Naive thymus-derived CD4-positive, alpha-beta T cell (primary cell): ENCODE measurements at regions not wholly inside any gene's neighbourhood (a gene's known extent, or its start where the extent isn't known, plus 50 kb on each side); places are given as distances from the start of the nearest gene placed in this dataset.

Source experiments
- ATAC-seq: fragments of 150-1000 bp; cut with Tn5 transposase; 2 replicates; pipeline ENCODE4 v1.10.0; 2021; ENCODE audit warnings: mild to moderate bottlenecking, moderate library complexity
- CTCF ChIA-PET: fragments of 350-600 bp; sonication (Branson Sonifier 250); formaldehyde crosslinking; loops from one replicate; lab custom pipeline; 2021; ENCODE audit warnings: antibody characterized with exemption; lab: Charles Lee
- POLR2A ChIA-PET: fragments of 350-600 bp; sonication (Branson Sonifier 250); formaldehyde crosslinking; loops from one replicate; lab custom pipeline; 2021; ENCODE audit warnings: antibody characterized with exemption, inconsistent platforms; lab: Charles Lee
- DNase-seq, 9 donors: peaks; one replicate each; pipeline versions ENCODE4 v3.0.0 to v3.0.0-alpha.2; 2020 to 2022; ENCODE audit warnings: mixed read lengths in 1 of 9
- H3K27ac ChIP-seq: one replicate; pipeline ENCODE4 v1.7.0; 2013; ENCODE audit warnings: mild to moderate bottlenecking, low read depth, low read length, moderate library complexity
- H3K27me3 ChIP-seq, 2 donors: one replicate each; pipeline ENCODE4 v1.7.0; 2013; ENCODE audit warnings: low read length in 2 of 2, mild to moderate bottlenecking in 2 of 2, moderate library complexity in 2 of 2; ENCODE audit not compliant: control insufficient read depth in 2 of 2, insufficient read depth in 2 of 2
- H3K36me3 ChIP-seq, 3 experiments: 1 replicate in 2 of 3; 2 replicates in 1 of 3; pipeline ENCODE4 v1.7.0; 2013; ENCODE audit warnings: low read length in 3 of 3, mild to moderate bottlenecking in 3 of 3, moderate library complexity in 1 of 3; ENCODE audit not compliant: insufficient read depth in 3 of 3, control insufficient read depth in 2 of 3
- H3K4me1 ChIP-seq, 2 donors: one replicate each; pipeline ENCODE4 v1.7.0; 2013; ENCODE audit warnings: low read length in 2 of 2, mild to moderate bottlenecking in 2 of 2, moderate library complexity in 1 of 2; ENCODE audit not compliant: control insufficient read depth in 2 of 2, insufficient read depth in 2 of 2
- H3K4me3 ChIP-seq: 2 replicates; pipeline ENCODE4 v1.7.0; 2013; ENCODE audit warnings: mild to moderate bottlenecking, low read length
- H3K9me3 ChIP-seq, 3 experiments: 1 replicate in 2 of 3; 2 replicates in 1 of 3; pipeline ENCODE4 v1.7.0; 2013; ENCODE audit warnings: low read length in 3 of 3; ENCODE audit not compliant: control insufficient read depth in 2 of 3
- H3K27ac Mint-ChIP-seq, 9 donors: one replicate each; pipeline ENCODE4 v1.8.0; 2020 to 2022; ENCODE audit warnings: mixed read lengths in 9 of 9, mild to moderate bottlenecking in 8 of 9, moderate library complexity in 5 of 9, inconsistent platforms in 2 of 9
- H3K27me3 Mint-ChIP-seq, 5 donors: one replicate each; pipeline ENCODE4 v1.8.0; 2021 to 2022; ENCODE audit warnings: mixed read lengths in 5 of 5, mild to moderate bottlenecking in 1 of 5
- H3K36me3 Mint-ChIP-seq, 5 donors: one replicate each; pipeline ENCODE4 v1.8.0; 2020 to 2022; ENCODE audit warnings: mixed read lengths in 5 of 5, mild to moderate bottlenecking in 3 of 5, inconsistent platforms in 1 of 5
- H3K4me1 Mint-ChIP-seq, 7 donors: one replicate each; pipeline ENCODE4 v1.8.0; 2020 to 2022; ENCODE audit warnings: mixed read lengths in 7 of 7, mild to moderate bottlenecking in 3 of 7, inconsistent platforms in 1 of 7
- H3K4me3 Mint-ChIP-seq, 10 donors: one replicate each; pipeline ENCODE4 v1.8.0; 2020 to 2022; ENCODE audit warnings: mild to moderate bottlenecking in 10 of 10, mixed read lengths in 10 of 10, moderate library complexity in 6 of 10, inconsistent platforms in 2 of 10
- H3K9me3 Mint-ChIP-seq, 11 donors: one replicate each; pipeline ENCODE4 v1.8.0; 2020 to 2022; ENCODE audit warnings: mixed read lengths in 11 of 11, mild to moderate bottlenecking in 4 of 11, inconsistent platforms in 1 of 11, moderate library complexity in 1 of 11
- intact Hi-C, 2 donors: fragments of 100-400 bp; cut with micrococcal nuclease; formaldehyde crosslinking; loops; one replicate each; pipeline ENCODE4 v1.15.1; 2023

GRCh38 chr7:111630862-111631261 is 68.6 kb upstream of the IMMP2L start:
- Mint-ChIP-seq H3K27me3 (peaks cover 0 to 34% (median 27%) of the 10 kb centered on the region in 5 donors), H3K9me3 (peaks cover 4 to 56% (median 20%) of the 10 kb centered on the region in 11 donors), H3K27ac (no peak overlapping the region), H3K36me3 (no peaks in the 10 kb centered on the region), H3K4me3 (no peak overlapping the region), H3K4me1 (peaks cover 0 to 1% (median 0%) of the 10 kb centered on the region in 7 donors)
- intact Hi-C loops: no loop called here
- Histone ChIP-seq H3K9me3 (peaks cover 0 to 10% (median 0%) of the 10 kb centered on the region in 3 experiments), H3K27ac (no peak overlapping the region), H3K27me3 (no peaks in the 10 kb centered on the region), H3K4me3 (no peak overlapping the region), H3K4me1 (no peaks in the 10 kb centered on the region), H3K36me3 (no peaks in the 10 kb centered on the region)
- ATAC-seq (no peak), DNase-seq (no peak)
- ChIA-PET POLR2A (no interaction called here), CTCF (interaction anchor here (0.7 kb wide), 1 partner anchor 30 kb away, joined by 5 read pairs; no protein-coding TSS in a partner anchor)

- peaks cover 0 to 2% (median 0%) of the 10 kb centered on the region in 11 donors for H3K9me3 Mint-ChIP-seq
- Histone ChIP-seq H3K27ac (no peak overlapping the region), H3K36me3 (no peaks in the 10 kb centered on the region), H3K27me3 (no peaks in the 10 kb centered on the region), H3K4me1 (no peaks in the 10 kb centered on the region), H3K9me3 (no peaks in the 10 kb centered on the region), H3K4me3 (no peak overlapping the region)
- no peak for DNase-seq
- intact Hi-C loops: no loop called here
- H3K4me3 Mint-ChIP-seq: no peak overlapping the region
- H3K27ac Mint-ChIP-seq: no peak overlapping the region
- H3K36me3 Mint-ChIP-seq: no peaks in the 10 kb centered on the region
- POLR2A ChIA-PET: no interaction called here
- no peak for ATAC-seq
- H3K4me1 Mint-ChIP-seq: no peaks in the 10 kb centered on the region
- H3K27me3 Mint-ChIP-seq: peaks cover 0 to 24% (median 11%) of the 10 kb centered on the region in 5 donors
- CTCF ChIA-PET: no interaction called here
These were observed 59.8 kb upstream of the IMMP2L start for GRCh38 chr7:111622084-111622483.
